Anterior cingulate cortex (tissue), 58 donors: ENCODE measurements at regions not wholly inside any gene's neighbourhood (a gene's known extent, or its start where the extent isn't known, plus 50 kb on each side); places are given as distances from the start of the nearest gene placed in this dataset.
"Not testable (repeated sequence)": the region's sequence is repeated elsewhere in the genome, so short reads cannot be mapped to it uniquely, and the experiment has no call there.

Source experiments
- DNase-seq, 58 donors: peaks; one replicate each; lab custom pipeline; 2025; lab: John Stamatoyannopoulos, UW

DNA sequence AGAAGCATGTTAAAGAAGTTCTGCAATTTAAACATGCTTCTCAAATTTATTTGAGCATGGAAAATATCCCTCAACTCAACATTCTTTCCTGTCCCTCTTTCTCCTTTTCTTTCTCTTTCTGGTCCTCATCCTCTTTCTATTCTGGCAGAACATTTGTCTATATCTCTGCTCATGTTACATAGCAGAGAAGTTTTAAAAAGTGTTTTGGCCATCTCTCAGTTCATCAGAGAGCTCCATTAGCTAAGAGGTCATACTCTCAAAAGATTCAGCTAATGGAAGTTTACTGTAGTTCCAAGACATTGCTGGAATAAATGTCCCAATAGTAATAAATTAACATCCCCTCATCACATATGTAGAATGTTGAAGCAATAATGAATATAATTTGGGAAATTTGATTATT lies 53.5 kb downstream of the XCL2 start:
- no peak for DNase-seq

DNA sequence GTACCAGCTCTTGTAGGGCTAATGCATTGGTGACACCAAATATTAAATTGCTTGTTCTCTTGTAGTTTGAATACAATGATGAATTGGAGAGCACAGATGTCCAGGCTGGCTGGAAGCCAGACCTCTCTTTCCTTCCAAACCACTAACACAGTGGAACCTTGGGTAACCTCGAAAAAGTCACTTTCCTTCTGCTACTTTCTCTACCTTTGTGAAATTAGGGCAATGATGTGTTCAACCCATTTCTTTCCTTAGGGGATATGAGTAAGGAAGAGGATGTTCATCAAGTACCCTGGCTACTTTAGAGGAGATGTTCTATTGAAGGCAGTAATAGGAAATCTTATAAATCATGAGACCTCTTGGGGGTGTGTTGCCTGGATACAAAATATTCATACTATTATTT lies 55.7 kb downstream of the XCL2 start:
- peak in 3 of 58 donors; percentile 3 to 13 (median 8) for DNase-seq

DNA sequence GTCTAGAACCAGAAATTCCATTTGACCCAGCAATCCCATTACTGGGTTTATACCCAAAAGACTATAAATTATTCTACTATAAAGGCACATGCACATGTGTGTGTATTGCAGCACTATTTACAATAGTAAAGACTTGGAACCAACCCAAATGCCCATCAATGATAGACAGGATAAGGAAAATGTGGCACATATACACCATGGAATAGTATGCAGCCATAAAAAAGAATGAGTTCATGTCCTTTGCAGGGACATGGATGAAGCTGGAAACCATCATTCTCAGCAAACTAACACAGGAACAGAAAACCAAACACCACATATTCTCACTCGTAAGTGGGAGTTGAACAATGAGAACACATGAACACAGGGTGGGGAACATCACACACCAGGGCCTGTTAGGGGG lies 57.0 kb downstream of the XCL2 start:
- DNase-seq: not testable (repeated sequence)

DNA sequence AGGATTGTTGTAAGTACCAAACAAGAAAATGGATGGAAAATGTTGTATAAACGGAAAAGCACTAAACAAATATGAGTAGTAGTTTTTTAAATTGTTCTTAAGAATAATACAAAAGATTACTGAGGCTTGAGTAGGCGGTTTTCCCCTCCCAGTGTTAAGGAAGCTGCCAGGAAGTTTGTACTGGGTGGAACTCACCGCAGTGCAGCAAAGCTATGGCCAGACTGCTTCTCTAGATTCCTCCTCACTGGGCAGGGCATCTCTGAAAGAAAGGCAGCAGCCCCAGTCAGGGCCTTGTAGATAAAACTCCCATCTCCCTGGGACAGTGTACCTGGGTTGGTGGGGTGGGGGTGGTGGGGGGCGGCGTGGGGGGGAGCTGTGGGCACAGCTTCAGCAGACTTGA lies 58.7 kb downstream of the XCL2 start:
- no peak for DNase-seq

- no peak for DNase-seq
Observed at GRCh38 chr1:168484083-168484482, 59.7 kb downstream of the XCL2 start.

- DNase-seq: no peak
Observed at GRCh38 chr1:168483539-168483938, 60.3 kb downstream of the XCL2 start.

GRCh38 chr1:168482106-168482505 lies 61.7 kb downstream of the XCL2 start:
- no peak for DNase-seq

DNA sequence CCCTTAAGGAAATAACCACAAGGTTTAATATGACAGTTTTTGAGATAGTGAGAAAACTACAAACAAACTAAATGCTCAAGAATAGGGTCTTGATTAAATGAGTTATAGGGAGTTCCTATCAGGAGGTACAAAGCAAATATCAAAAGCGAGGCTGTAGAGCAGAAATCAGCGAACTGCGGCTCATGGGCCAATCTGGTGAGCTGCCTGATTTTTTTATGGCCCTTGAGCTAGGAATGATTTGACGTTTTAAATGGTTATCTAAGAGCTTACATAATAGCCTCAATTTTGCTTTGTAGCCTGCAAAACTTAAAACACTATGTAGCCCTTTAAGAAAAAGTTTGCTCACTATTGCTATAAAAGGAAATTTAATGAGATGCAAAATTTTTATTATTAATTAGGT lies 62.2 kb downstream of the XCL2 start:
- DNase-seq: no peak

- no peak for DNase-seq
Observed at GRCh38 chr1:168480997-168481396, 62.8 kb downstream of the XCL2 start.

- DNase-seq: no peak
Observed at GRCh38 chr1:168477792-168478191, 66.0 kb downstream of the XCL2 start.

DNA sequence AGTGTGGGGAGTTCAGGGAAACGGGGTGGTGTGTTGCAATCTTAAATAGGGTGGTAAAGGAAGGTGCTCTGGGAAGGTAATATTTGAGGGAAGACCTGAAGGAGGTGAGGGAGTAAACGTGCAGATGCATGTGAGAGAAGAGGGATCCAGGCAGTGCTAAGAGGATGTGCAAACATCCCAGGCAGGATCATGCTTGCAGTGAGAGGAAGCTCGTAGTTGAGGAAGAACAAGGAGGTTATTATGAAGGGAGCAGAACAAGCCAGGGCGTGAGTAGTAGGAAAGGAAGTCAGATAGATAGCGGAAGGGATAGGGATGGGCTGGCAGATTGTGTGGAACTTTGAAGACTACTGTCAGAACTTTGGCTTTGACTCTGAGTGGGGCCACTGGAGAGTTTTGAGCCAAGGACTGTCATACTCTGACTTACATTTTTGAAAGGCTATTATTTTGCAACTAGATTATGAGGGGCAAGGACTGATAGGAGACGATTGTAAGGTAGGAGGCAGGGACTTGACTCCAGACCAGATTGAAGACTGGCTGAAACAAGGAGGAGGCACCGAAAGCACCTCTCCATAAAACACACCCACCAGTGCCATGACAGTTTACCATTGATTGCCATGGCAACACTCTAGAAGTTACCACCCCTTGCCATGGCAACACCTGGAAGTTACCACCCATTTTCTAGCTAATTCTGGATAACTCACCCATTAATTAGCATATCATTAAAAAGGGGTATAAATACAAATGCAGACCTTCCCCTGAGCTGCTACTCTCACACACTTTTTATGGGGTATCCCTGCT lies 67.0 kb downstream of the XCL2 start:
- no peak for DNase-seq

GRCh38 chr1:168474322-168474721 lies 69.5 kb downstream of the XCL2 start:
- DNase-seq: no peak

GRCh38 chr1:168473126-168473525 lies 70.7 kb downstream of the XCL2 start:
- DNase-seq: no peak

DNA sequence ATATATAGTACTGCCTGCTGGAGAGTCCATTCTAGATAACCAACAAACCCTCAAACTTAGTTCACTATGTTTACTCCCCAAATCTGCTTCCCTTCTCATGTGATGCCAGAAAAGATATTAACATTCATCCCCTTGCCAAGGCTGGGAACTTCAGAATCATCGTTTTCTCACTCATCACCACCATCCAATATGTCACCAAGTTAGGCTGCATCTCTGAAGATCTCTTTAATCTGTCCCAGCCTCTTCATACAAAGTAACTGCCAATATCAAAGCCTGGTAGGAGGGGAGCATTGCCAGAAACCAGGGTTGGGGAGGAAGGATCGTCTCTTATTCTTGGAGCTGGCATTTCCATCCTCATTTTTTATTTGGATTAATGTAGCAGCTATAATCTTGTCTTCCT lies 71.6 kb downstream of the XCL2 start:
- DNase-seq: no peak

DNA sequence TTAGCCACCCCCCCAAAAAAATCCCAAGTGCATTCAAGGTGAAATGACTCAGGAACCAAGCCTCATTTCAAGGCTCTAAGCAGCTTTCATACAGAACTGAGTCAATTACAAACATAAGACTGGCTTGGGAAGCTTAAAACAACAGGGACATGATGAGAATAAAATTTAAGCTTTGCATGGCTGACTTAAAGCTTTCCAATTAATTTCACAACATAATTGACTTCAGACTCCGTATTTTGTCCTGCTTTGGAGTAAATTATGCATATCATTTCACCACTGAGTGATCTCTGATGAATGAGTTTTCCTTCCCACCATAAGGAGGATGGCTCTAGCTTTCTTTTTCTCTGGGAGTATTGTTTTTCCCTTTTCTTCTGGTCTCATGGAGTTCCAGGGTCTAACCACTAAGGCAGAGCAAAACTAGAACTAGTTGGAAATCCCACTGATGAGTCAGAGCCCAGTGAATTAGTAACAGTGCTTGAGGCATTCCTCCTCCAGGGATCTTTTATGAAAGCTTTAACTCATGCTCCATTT lies 72.8 kb downstream of the XCL2 start:
- no peak for DNase-seq

- DNase-seq: no peak
Observed at GRCh38 chr1:168469690-168470089, 74.1 kb downstream of the XCL2 start.

DNA sequence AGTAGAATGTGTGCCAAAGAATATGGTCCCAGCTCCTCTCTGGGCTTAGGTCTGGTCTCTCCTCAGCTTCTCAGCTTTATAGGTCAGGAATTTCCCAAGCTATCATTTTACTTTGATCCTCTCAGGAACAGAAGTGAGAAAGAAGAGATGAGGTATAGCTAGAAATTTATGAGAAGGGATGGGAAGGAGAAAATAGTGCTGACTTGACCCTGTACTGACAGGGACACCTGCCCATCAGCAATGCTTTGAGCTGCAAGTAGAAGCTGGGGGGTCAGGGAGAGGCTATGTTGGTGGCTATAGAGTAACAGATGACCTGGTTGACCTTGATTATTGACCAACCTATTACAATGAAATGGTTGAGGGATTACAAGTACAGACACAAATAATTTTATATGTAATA lies 75.0 kb downstream of the XCL2 start:
- no peak for DNase-seq

GRCh38 chr1:168468042-168468809 lies 75.6 kb downstream of the XCL2 start:
- no peak for DNase-seq

DNA sequence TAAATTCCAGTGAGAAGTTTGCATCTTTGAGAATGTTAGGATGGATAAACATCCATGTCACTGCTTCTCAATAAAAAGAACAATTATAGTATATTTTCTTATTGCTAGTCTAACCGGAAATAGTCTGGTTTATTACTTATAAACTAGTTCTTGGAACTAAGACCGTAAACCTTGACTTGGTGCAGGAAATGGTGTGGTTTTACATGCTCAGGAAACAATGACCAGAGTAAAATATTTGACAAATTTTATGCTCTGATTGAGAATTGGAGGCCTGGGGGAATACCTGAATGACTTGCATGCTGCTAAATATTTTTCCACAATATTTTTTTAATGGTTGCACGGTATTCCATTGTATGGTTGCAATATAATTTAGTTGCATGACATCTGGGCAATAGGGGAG lies 76.3 kb downstream of the XCL2 start:
- DNase-seq: no peak

- no peak for DNase-seq
Observed at GRCh38 chr1:168466714-168467131, 77.1 kb downstream of the XCL2 start.

GRCh38 chr1:168466092-168466713 lies 77.6 kb downstream of the XCL2 start:
- DNase-seq: peak in 2 of 58 donors; percentile 5 to 14
